ENCODE measurements at regions not wholly inside any gene's neighbourhood (a gene's known extent, or its start where the extent isn't known, plus 50 kb on each side); places are given as distances from the start of the nearest gene placed in this dataset.

DNA sequence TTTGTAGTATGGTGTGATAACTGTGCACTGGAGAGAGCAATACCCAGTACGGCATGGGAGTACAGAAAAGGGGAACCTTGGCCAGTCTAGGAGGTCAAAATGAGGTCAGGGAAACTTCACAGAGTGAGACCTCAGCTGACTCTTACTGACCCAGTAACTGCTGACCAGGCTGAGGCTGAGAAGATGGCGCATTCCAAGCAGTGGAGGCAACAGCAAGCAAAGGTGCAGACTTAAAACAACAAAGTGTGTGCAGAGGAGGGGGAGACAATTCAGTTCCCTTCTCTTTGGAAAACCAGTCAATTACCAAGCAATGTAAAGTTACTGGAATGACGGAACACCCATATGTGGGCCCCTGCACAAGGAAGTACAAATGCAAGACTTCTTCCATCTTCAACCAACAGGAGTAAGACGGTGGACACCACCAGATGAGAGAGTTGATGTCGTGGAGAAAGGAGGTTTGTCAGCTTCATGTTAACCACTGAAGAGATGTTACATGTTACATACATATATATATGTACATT, 54.6 kb upstream of the PRDX6 start:
- Histone ChIP-seq H3K27ac (ENCODE audit: low read depth, low read length) (no peak overlapping the region), H3K4me3 (ENCODE audit: low read depth, low read length) (no peak overlapping the region), H3K27me3 (ENCODE audit: control insufficient read depth, insufficient read depth, low read length) (no peaks in the 10 kb centered on the region), H3K9me3 (ENCODE audit: control insufficient read depth, insufficient read depth, low read length) (no peaks in the 10 kb centered on the region)
- TF ChIP-seq, protein P1, sequence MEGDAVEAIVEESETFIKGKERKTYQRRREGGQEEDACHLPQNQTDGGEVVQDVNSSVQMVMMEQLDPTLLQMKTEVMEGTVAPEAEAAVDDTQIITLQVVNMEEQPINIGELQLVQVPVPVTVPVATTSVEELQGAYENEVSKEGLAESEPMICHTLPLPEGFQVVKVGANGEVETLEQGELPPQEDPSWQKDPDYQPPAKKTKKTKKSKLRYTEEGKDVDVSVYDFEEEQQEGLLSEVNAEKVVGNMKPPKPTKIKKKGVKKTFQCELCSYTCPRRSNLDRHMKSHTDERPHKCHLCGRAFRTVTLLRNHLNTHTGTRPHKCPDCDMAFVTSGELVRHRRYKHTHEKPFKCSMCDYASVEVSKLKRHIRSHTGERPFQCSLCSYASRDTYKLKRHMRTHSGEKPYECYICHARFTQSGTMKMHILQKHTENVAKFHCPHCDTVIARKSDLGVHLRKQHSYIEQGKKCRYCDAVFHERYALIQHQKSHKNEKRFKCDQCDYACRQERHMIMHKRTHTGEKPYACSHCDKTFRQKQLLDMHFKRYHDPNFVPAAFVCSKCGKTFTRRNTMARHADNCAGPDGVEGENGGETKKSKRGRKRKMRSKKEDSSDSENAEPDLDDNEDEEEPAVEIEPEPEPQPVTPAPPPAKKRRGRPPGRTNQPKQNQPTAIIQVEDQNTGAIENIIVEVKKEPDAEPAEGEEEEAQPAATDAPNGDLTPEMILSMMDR (IDR thresholded peaks at IDR 0.05; ENCODE audit: low read depth, low read length): no peak
- ChIA-PET POLR2A (no interaction called here), CTCF (interaction anchor here (1.4 to 1.9 kb wide), 3 partner anchors 677 to 681 kb away, joined by 3 to 8 read pairs (median 4); no protein-coding TSS in a partner anchor)
- DNase-seq (ENCODE audit: low read depth, low spot score): no peak

DNA sequence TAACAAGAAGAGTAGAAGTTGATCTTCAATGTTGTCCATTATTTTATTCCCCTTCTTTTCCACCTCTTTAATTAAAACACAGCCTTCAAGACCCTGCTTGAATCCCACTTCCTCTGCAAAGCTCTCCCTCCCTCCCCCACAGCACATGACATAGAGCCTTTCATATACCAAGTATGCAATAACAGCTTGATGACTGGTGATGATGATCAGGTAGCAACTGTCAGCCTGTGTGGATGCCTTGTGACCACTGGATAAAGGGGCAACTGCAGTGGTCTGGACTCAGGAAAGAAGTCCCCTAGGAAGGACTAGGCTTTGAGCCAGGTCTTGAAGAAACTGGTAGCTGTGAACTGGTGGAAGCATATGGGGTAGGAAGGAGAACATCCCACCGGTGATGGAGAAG, 53.8 kb upstream of the PRDX6 start:
- Histone ChIP-seq H3K9me3 (ENCODE audit: control insufficient read depth, insufficient read depth, low read length) (no peaks in the 10 kb centered on the region), H3K4me3 (ENCODE audit: low read depth, low read length) (no peak overlapping the region), H3K27ac (ENCODE audit: low read depth, low read length) (no peak overlapping the region), H3K27me3 (ENCODE audit: control insufficient read depth, insufficient read depth, low read length) (no peaks in the 10 kb centered on the region)
- CTCF ChIA-PET: interaction anchor here (1.4 kb wide), 1 partner anchor 678 kb away, joined by 3 read pairs; no protein-coding TSS in a partner anchor
- POLR2A ChIA-PET: no interaction called here
- TF ChIP-seq, protein P1 (IDR thresholded peaks at IDR 0.05; ENCODE audit: low read depth, low read length): no peak
- DNase-seq (ENCODE audit: low read depth, low spot score): no peak

DNA sequence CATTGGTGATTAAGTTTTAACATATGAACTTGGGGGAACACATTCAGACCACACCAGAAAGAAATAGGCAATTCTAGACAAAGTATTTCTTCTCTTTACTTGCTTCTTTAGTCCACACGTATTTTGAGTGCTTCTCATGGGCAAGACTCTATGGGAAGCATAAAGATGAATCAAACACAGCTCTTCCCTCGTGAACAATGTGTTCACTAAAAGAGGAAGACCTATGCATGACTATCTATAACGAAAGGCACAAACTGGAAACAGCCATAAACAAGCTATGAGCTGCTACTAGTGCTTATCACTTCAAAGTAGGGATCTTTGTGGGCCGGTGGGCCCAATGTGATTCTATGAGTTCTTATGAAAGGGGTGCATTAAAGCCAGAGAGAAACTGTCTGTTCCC, 53.0 kb upstream of the PRDX6 start:
- TF ChIP-seq, protein P1 (IDR thresholded peaks at IDR 0.05; ENCODE audit: low read depth, low read length): no peak
- DNase-seq (ENCODE audit: low read depth, low spot score): no peak
- H3K27ac ChIP-seq (ENCODE audit: low read depth, low read length): no peak overlapping the region
- POLR2A ChIA-PET: no interaction called here
- CTCF ChIA-PET: interaction anchor here (0.6 to 1.4 kb wide), 2 partner anchors 401 to 679 kb away, joined by 3 read pairs; no protein-coding TSS in a partner anchor
- H3K27me3 ChIP-seq (ENCODE audit: control insufficient read depth, insufficient read depth, low read length): no peaks in the 10 kb centered on the region
- H3K4me3 ChIP-seq (ENCODE audit: low read depth, low read length): no peak overlapping the region
- H3K9me3 ChIP-seq (ENCODE audit: control insufficient read depth, insufficient read depth, low read length): no peaks in the 10 kb centered on the region

DNA sequence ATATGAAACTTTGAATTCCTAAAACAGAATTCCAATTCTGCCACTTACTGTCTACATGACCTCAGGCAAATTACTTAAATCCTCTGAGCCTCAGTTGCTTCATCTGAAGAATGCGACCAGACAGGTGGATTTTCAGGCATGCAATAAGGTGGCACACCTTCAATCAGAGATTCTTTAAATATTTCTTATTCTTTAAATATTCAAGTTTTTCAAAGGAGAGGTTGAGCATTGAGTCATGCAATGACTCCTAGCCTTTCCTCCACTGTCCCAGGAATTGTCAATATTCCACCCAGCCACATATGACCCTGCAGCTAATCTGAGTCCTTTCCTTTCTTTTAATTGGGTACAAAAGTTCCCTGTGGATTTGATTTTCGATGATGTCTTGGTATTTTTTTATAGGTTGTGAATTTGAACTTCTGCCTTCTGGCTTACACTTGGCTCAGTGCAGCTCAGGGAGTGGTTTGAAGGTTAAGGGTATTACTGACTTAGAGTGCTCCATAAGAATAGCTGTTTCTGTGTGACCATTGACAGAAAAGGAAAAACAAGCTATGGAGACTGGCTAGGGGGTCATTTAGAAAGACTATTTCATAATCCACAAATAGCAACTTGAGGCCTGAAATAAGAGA, 52.2 kb upstream of the PRDX6 start:
- DNase-seq (ENCODE audit: low read depth, low spot score): no peak
- ChIA-PET CTCF (interaction anchor here (0.6 to 1.1 kb wide), 3 partner anchors 401 to 682 kb away, joined by 3 read pairs; no protein-coding TSS in a partner anchor), POLR2A (no interaction called here)
- Histone ChIP-seq H3K9me3 (ENCODE audit: control insufficient read depth, insufficient read depth, low read length) (no peaks in the 10 kb centered on the region), H3K27me3 (ENCODE audit: control insufficient read depth, insufficient read depth, low read length) (no peaks in the 10 kb centered on the region), H3K27ac (ENCODE audit: low read depth, low read length) (no peak overlapping the region), H3K4me3 (ENCODE audit: low read depth, low read length) (no peak overlapping the region)
- TF ChIP-seq, protein P1 (IDR thresholded peaks at IDR 0.05; ENCODE audit: low read depth, low read length): no peak

DNA sequence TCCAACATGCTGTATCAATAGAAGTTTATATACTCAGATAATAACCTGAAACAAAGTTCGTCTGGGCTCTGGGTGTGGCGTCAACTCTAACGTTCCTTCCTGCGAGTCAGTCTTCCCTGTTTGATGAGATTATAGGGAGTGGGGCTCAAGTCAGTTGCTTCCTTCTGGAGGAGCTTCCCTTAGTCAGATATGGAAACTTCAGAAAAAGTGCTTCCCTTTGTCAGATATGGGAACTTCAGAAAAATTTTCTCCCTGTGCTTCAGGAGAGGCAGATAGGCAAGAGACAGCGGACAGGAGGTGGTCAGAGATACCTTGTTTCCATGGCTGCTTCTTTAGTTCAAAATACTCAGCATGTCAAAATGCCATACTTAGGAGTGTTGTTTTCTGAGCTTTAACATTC, 51.1 kb upstream of the PRDX6 start:
- CTCF ChIA-PET: interaction anchor here (0.6 to 1.4 kb wide), 2 partner anchors 167 to 683 kb away, joined by 3 read pairs; no protein-coding TSS in a partner anchor
- H3K9me3 ChIP-seq (ENCODE audit: control insufficient read depth, insufficient read depth, low read length): no peaks in the 10 kb centered on the region
- H3K27me3 ChIP-seq (ENCODE audit: control insufficient read depth, insufficient read depth, low read length): no peaks in the 10 kb centered on the region
- TF ChIP-seq, protein P1 (IDR thresholded peaks at IDR 0.05; ENCODE audit: low read depth, low read length): no peak
- DNase-seq (ENCODE audit: low read depth, low spot score): no peak
- H3K27ac ChIP-seq (ENCODE audit: low read depth, low read length): no peak overlapping the region
- POLR2A ChIA-PET: no interaction called here
- H3K4me3 ChIP-seq (ENCODE audit: low read depth, low read length): no peak overlapping the region
